ENCODE measurements at regions not wholly inside any gene's neighbourhood (a gene's known extent, or its start where the extent isn't known, plus 50 kb on each side); places are given as distances from the start of the nearest gene placed in this dataset.

DNA sequence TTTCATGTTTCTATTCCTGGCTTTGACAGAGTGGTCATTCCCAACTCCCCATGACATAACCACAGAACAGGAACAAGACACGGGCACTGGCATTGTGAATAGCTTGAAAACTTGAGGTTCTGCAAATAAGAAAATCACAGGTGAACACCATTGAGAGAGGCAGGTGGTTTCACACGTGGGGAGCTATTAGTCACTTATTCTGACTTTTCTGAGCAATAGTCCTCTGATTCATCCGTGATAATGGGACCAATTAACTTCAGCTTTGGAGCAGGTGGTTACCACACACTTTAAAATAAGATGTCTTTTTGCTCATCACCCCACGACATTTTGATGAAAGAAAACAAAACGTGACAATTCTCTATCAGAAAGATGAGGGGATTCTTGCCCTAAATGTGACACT, 224.7 kb downstream of the KLF13 start:
- TF ChIP-seq, protein P1, sequence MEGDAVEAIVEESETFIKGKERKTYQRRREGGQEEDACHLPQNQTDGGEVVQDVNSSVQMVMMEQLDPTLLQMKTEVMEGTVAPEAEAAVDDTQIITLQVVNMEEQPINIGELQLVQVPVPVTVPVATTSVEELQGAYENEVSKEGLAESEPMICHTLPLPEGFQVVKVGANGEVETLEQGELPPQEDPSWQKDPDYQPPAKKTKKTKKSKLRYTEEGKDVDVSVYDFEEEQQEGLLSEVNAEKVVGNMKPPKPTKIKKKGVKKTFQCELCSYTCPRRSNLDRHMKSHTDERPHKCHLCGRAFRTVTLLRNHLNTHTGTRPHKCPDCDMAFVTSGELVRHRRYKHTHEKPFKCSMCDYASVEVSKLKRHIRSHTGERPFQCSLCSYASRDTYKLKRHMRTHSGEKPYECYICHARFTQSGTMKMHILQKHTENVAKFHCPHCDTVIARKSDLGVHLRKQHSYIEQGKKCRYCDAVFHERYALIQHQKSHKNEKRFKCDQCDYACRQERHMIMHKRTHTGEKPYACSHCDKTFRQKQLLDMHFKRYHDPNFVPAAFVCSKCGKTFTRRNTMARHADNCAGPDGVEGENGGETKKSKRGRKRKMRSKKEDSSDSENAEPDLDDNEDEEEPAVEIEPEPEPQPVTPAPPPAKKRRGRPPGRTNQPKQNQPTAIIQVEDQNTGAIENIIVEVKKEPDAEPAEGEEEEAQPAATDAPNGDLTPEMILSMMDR (conservative IDR thresholded peaks at IDR 0.05 in 1 of 2, IDR thresholded peaks at IDR 0.05 in 1 of 2; ENCODE audit: low read depth in 1 of 2, low read length in 2 of 2) = no peak
- TF ChIP-seq EZH2 (IDR thresholded peaks at IDR 0.05; ENCODE audit: low read length, missing control alignments) = no peak
